GM12891 (cell line): ENCODE measurements at regions not wholly inside any gene's neighbourhood (a gene's known extent, or its start where the extent isn't known, plus 50 kb on each side); places are given as distances from the start of the nearest gene placed in this dataset.

Experiments used
- DNase-seq: peaks from one replicate; pipeline ENCODE4 v3.0.0; 2011; ENCODE audit warnings: low spot score; ENCODE audit not compliant: insufficient read length
- FAIRE-seq: peaks from 2 replicates; lab custom pipeline; 2011; peaks lifted over from hg19 to GRCh38; lab: Jason Lieb, UNC
- PAX5 ChIP-seq: IDR thresholded peaks from 2 replicates; pipeline ENCODE4 v1.6.1; 2011; ENCODE audit warnings: low read length, moderate library complexity, mild to moderate bottlenecking; ENCODE audit not compliant: insufficient read depth, severe bottlenecking
- POLR2A ChIP-seq: IDR thresholded peaks from 2 replicates; pipeline ENCODE4 v1.6.1; 2011; ENCODE audit warnings: low read depth, low read length, control low read depth
- POLR2AphosphoS5 ChIP-seq: IDR thresholded peaks from 2 replicates; pipeline ENCODE4 v1.6.1; 2011; ENCODE audit warnings: low read depth, low read length, control low read depth
- POU2F2 ChIP-seq: IDR thresholded peaks from 2 replicates; pipeline ENCODE4 v1.6.1; 2011; ENCODE audit warnings: low read depth, mild to moderate bottlenecking, control low read depth, low read length, moderate library complexity
- SPI1 ChIP-seq: IDR thresholded peaks from 2 replicates; pipeline ENCODE4 v1.6.1; 2011; ENCODE audit warnings: low read depth, low read length, control low read depth
- TAF1 ChIP-seq: IDR thresholded peaks from 2 replicates; pipeline ENCODE4 v1.6.1; 2011; ENCODE audit warnings: low read depth, low read length, control low read depth

GRCh38 chr5:4386152-4386551 lies 754.0 kb upstream of the ADAMTS16 start:
- no peak for FAIRE-seq
- DNase-seq = no peak
- TF ChIP-seq POLR2A (no peak), POLR2AphosphoS5 (no peak), POU2F2 (no peak), PAX5 (no peak), SPI1 (no peak), TAF1 (no peak)

GRCh38 chr5:4387290-4387689 lies 752.8 kb upstream of the ADAMTS16 start:
- TF ChIP-seq POLR2AphosphoS5 (no peak), POLR2A (no peak), PAX5 (no peak), SPI1 (no peak), POU2F2 (no peak), TAF1 (no peak)
- DNase-seq (no peak), FAIRE-seq (no peak)

- TF ChIP-seq POLR2A (no peak), TAF1 (no peak), POU2F2 (no peak), POLR2AphosphoS5 (no peak), SPI1 (no peak), PAX5 (no peak)
- DNase-seq (no peak), FAIRE-seq (no peak)
Observed at GRCh38 chr5:4395752-4396151, 744.4 kb upstream of the ADAMTS16 start.

GRCh38 chr5:4405614-4406219 lies 734.4 kb upstream of the ADAMTS16 start:
- FAIRE-seq = no peak
- no peak for DNase-seq
- TF ChIP-seq SPI1 (no peak), POU2F2 (no peak), TAF1 (no peak), POLR2AphosphoS5 (no peak)

- DNase-seq (no peak), FAIRE-seq (no peak)
- TF ChIP-seq PAX5 = no peak
- TF ChIP-seq TAF1 = no peak
Observed at GRCh38 chr5:4410151-4410550, 730.0 kb upstream of the ADAMTS16 start.

GRCh38 chr5:4411664-4412063 lies 728.5 kb upstream of the ADAMTS16 start:
- TF ChIP-seq POLR2A (no peak), POU2F2 (no peak), TAF1 (no peak), POLR2AphosphoS5 (no peak), PAX5 (no peak)
- FAIRE-seq (no peak), DNase-seq (no peak)

- TF ChIP-seq TAF1 (no peak), POLR2A (no peak), PAX5 (no peak), POLR2AphosphoS5 (no peak), POU2F2 (no peak)
- DNase-seq = no peak
- no peak for FAIRE-seq
Observed at GRCh38 chr5:4413996-4414395, 726.1 kb upstream of the ADAMTS16 start.

- DNase-seq (no peak), FAIRE-seq (no peak)
- no peak for TF ChIP-seq POLR2A
- TF ChIP-seq PAX5 = no peak
Observed at GRCh38 chr5:4418084-4418483, 722.0 kb upstream of the ADAMTS16 start.

GRCh38 chr5:4419281-4419680 lies 720.8 kb upstream of the ADAMTS16 start:
- FAIRE-seq = no peak

GRCh38 chr5:4420177-4420576 lies 720.0 kb upstream of the ADAMTS16 start:
- FAIRE-seq (peak; percentile 28), DNase-seq (no peak)
- TF ChIP-seq TAF1 = no peak
- no peak for TF ChIP-seq POLR2AphosphoS5
- no peak for TF ChIP-seq PAX5
- no peak for TF ChIP-seq SPI1
- TF ChIP-seq POU2F2 = no peak
- no peak for TF ChIP-seq POLR2A

More at GRCh38 chr5:4419281-4419680, 720.8 kb upstream of the ADAMTS16 start:
- DNase-seq = no peak
- TF ChIP-seq POLR2A = no peak
- TF ChIP-seq PAX5 = no peak
- TF ChIP-seq TAF1 = no peak
- TF ChIP-seq POLR2AphosphoS5 = no peak
- TF ChIP-seq POU2F2 = no peak
- TF ChIP-seq SPI1 = no peak
